GM12872 (cell line): ENCODE measurements at regions not wholly inside any gene's neighbourhood (a gene's known extent, or its start where the extent isn't known, plus 50 kb on each side); places are given as distances from the start of the nearest gene placed in this dataset.

Experiments
- TF ChIP-seq, protein P1 (sequence below): IDR thresholded peaks from 3 replicates; pipeline ENCODE4 v1.5.1; 2011; ENCODE audit warnings: low read depth, mild to moderate bottlenecking, low read length, moderate library complexity; ENCODE audit not compliant: insufficient read depth

DNA sequence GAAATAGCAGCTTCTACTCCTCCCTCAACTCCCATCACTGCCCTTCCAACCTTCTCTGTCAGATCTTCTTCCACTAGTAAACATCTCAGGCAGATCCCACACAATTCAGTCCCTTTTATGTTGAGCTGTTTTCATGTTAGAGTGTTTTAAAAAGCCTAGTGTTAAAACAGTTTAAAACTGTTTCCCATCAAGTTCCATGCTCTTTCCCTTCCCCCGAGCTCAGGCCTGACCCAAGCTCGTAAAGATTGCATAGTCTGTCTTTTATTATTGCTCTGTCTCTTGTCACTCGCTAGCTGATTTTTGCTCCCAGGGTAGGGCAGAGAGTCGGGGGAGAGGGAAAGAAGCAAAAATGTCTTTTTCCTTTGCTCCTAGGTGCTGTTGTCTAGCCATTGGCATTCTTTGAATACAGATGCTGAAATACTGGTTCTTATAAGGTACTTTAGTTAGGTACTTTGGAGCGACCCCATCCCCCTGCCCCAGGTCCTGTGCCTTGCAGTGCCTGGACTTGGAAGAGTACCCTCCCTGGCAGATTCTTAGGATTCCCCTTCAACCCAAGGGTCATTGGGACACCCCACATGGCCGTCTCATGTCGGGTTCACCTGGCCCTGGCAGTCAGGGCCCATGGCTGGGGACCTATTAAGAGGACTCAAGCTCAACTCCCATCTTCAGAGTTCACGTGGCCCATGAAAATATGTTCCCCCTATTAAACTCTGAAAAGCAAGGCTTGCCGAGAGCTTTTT, 101.2 kb upstream of the ARMC2 start:
- TF ChIP-seq, protein P1, sequence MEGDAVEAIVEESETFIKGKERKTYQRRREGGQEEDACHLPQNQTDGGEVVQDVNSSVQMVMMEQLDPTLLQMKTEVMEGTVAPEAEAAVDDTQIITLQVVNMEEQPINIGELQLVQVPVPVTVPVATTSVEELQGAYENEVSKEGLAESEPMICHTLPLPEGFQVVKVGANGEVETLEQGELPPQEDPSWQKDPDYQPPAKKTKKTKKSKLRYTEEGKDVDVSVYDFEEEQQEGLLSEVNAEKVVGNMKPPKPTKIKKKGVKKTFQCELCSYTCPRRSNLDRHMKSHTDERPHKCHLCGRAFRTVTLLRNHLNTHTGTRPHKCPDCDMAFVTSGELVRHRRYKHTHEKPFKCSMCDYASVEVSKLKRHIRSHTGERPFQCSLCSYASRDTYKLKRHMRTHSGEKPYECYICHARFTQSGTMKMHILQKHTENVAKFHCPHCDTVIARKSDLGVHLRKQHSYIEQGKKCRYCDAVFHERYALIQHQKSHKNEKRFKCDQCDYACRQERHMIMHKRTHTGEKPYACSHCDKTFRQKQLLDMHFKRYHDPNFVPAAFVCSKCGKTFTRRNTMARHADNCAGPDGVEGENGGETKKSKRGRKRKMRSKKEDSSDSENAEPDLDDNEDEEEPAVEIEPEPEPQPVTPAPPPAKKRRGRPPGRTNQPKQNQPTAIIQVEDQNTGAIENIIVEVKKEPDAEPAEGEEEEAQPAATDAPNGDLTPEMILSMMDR, result no peak

DNA sequence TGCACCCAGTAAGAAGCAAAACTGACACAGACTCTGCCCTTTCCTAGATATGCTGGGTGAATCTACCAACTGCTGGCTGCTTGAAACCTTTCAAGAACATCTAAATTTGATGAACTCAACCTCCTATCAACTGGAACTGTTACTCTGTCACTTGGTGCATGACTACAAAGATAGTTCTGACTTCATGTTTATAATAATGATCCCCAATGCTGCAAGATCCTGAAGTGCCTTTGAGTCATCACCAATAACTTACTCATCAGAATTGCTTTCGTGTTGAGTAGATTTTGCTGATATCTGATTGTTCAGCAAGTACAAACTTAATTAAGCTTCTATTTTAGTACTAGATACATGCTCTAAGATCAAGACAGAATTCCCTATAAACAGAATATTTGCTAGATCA, 100.2 kb upstream of the ARMC2 start:
- TF ChIP-seq, protein P1, result no peak

DNA sequence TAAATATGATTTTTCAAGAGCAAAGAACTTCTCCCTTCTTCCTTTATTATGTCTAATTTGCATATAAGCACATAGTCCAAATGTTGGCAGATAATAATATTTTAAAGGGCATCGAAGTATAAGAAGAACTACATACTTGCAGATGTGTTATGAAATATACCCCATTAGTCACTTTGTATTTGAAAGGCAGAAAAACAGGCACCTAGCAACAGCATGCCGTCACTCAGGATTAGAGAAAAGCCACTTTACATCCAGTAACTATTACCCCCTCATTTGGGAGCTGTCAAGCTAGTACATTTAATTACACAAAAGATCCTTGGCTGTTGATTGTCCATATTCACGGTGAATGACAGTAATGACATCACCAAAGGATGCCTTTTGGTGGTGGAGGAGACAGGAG, 99.3 kb upstream of the ARMC2 start:
- TF ChIP-seq, protein P1, result no peak

DNA sequence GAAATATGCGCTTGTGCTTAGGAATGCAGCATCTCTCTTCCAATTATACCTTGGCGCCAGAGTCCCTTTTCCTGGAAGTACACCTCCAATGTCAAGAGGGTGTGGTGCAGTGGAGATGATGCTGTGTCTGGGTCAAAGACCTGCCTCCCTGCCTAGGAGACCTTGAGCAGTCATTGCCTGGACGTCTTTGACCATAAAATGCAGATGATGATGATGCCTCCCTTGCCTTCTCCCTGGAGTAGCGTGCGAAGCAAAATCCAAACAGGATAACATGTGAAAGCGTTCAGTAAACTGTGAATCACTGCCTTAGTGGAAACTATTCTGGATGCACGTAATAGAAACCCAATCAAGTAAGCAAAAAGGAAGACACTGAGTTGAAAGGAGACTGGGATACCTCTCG, 97.4 kb upstream of the ARMC2 start:
- TF ChIP-seq, protein P1, result no peak

DNA sequence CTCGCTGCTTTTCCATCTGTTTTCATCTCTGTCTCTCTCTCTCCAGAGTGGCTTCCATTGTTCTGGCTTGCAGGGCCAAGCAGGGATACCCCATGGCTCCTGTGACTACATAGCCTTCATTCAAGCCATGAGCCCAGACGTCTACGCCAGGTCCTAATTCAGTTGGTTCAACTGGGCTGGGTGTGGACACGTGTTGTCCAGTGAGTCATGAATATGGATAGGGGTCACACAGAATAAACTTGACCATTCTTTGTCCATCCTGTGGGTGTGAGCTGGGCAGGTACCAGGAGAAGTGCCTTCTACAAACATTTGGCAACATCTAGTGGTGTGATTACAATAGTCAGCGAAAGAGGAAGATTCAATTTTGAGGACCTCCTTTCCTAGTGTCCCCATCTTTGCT, 96.9 kb upstream of the ARMC2 start:
- TF ChIP-seq, protein P1, result no peak

DNA sequence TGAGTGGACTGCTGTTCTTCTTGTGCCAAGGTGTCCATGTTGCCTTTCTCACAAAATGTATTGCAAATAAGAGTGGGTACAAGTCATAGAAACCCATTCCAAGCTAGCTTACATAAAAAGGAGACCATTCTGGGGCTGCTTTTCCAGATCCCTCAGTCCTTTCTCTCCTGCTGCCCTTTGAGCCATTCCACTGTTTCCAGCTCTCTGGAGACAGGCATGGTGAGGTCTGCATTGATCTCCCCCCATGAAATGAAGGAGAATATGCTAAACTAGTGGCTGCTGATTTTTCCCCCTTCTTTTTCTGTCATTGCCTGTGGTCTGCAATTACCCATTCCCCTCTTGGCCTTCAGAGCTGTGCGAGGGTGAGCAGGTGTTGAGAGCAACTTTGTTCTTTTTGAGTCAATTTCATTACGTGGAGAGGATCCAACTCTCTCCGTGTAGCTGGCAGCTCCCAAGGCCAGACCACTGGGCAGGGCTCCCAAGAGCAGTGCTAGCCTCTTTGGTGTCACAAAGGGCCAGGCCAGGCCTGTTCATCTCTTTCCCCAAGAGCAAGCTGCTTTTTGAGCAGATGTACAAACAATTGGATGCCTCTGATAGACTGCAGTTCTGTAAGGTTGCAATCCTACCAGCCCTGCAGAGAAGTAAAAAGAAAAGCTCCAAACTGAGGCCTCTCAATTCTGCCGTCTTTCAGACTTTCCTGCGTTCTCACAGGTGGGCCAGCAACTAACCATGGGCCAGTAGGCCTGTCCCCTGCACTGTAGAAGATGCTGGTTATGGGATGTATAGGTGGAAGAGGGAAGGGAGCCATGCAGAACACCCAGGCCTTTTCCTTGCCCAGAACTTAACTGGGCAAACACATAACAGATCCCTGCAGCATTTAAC, 96.1 kb upstream of the ARMC2 start:
- TF ChIP-seq, protein P1, result no peak

DNA sequence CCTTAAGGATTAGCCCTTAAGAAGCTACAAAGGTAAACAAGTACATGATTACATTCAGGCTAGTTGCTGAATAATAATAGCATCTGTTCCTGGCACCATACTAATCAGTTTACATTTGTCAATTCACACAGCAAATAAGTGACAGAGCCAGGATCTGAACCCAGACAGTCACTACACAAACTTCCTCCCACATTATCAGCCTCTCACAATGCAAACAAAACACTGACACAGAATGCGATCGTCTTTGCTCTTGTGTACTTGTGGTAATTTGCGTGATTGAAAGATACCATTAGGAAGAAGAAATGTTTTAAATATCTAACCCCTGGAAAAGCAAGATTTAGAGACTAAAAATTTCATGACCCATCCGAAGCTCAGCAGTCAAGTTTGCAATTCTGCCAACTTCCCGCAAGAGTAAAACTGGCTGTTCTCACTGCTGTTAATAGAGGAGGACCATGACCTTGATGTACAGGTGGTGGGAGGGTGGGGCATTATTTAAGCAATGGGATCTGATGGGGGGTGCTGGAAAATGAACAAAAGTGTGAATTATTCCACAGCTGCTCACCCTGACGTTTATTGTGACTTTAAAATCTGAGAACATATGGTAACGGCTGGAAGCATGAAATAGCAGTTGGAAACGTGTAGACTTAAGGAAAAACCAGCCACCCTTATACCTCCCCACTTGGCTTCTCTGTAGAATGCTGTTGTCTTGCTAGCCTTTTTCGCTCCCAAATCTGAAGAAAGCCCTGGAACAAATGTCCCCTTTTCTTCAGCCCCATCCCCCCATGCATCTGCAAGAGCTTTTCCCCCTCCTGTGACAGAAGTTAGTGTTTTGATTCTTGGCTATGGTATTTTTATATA, 95.3 kb upstream of the ARMC2 start:
- TF ChIP-seq, protein P1, result no peak
